KMS-11 (cell line): ENCODE measurements at regions not wholly inside any gene's neighbourhood (a gene's known extent, or its start where the extent isn't known, plus 50 kb on each side); places are given as distances from the start of the nearest gene placed in this dataset.

Source experiments
- H2AFZ ChIP-seq: fragments of 200-600 bp; sonication (generic); 2 replicates; pipeline ENCODE4 v1.6.1; 2016; ENCODE audit warnings: antibody characterized with exemption, mixed run types, low read depth
- H3K27ac ChIP-seq: fragments of 200-600 bp; sonication (generic); 2 replicates; pipeline ENCODE4 v1.6.1; 2016; ENCODE audit warnings: mild to moderate bottlenecking, mixed run types
- H3K27me3 ChIP-seq: fragments of 200-600 bp; sonication (generic); 2 replicates; pipeline ENCODE4 v1.6.1; 2017; ENCODE audit warnings: mild to moderate bottlenecking, low read depth, mixed run types, moderate library complexity; ENCODE audit not compliant: insufficient read depth
- H3K36me3 ChIP-seq: fragments of 200-600 bp; sonication (generic); 2 replicates; pipeline ENCODE4 v1.6.1; 2017; ENCODE audit warnings: mild to moderate bottlenecking, mixed run types; ENCODE audit not compliant: insufficient read depth
- H3K4me1 ChIP-seq: fragments of 200-600 bp; sonication (generic); 2 replicates; pipeline ENCODE4 v1.6.1; 2016; ENCODE audit warnings: mild to moderate bottlenecking, low read depth, mixed run types; ENCODE audit not compliant: poor library complexity, severe bottlenecking
- H3K4me2 ChIP-seq: fragments of 200-600 bp; sonication (generic); 2 replicates; pipeline ENCODE4 v1.7.0; 2016; ENCODE audit warnings: mild to moderate bottlenecking, mixed run types
- H3K4me3 ChIP-seq: fragments of 200-600 bp; sonication (generic); IDR thresholded peaks from 2 replicates; pipeline ENCODE4 v1.6.1; 2017; ENCODE audit warnings: low read depth, low read length, mixed read lengths; ENCODE audit not compliant: insufficient read depth
- H3K79me2 ChIP-seq: fragments of 200-600 bp; sonication (generic); 2 replicates; pipeline ENCODE4 v1.6.1; 2016; ENCODE audit warnings: low read depth, mixed run types; ENCODE audit not compliant: insufficient read depth
- H3K9ac ChIP-seq: fragments of 200-600 bp; sonication (generic); 2 replicates; pipeline ENCODE4 v1.6.1; 2016; ENCODE audit warnings: mild to moderate bottlenecking, mixed run types
- H4K20me1 ChIP-seq: fragments of 200-600 bp; sonication (generic); 2 replicates; pipeline ENCODE4 v1.6.1; 2016; ENCODE audit warnings: mild to moderate bottlenecking, mixed run types; ENCODE audit not compliant: insufficient read depth
- CTCF ChIP-seq: fragments of 200-600 bp; sonication (generic); conservative IDR thresholded peaks from 2 replicates; pipeline ENCODE4 v1.6.1; 2017; ENCODE audit warnings: low read depth, mild to moderate bottlenecking, antibody characterized with exemption, low read length, moderate library complexity, mixed read lengths

GRCh38 chr7:125246706-125247105, 317.1 kb upstream of the POT1 start:
- Histone ChIP-seq H2AFZ (no peak overlapping the region), H3K79me2 (no peaks in the 10 kb centered on the region), H3K27me3 (no peaks in the 10 kb centered on the region), H3K4me3 (no peak overlapping the region), H3K4me1 (peaks cover 7% of the 10 kb centered on the region), H3K9ac (no peak overlapping the region), H4K20me1 (no peaks in the 10 kb centered on the region), H3K4me2 (no peak overlapping the region), H3K36me3 (no peaks in the 10 kb centered on the region), H3K27ac (no peak overlapping the region)
- TF ChIP-seq CTCF, result no peak

- peak overlapping the region; percentile 44 for H2AFZ ChIP-seq
- no peaks in the 10 kb centered on the region for H3K27me3 ChIP-seq
- peaks cover 23% of the 10 kb centered on the region for H3K4me1 ChIP-seq
- peak overlapping the region; percentile 2; the same call in 1 of the 2 replicates for H3K27ac ChIP-seq
- no peak overlapping the region for H3K9ac ChIP-seq
- no peak overlapping the region for H3K4me3 ChIP-seq
- no peak for TF ChIP-seq CTCF
- H3K36me3 ChIP-seq, result no peaks in the 10 kb centered on the region
- no peaks in the 10 kb centered on the region for H4K20me1 ChIP-seq
- peak overlapping the region; percentile 47 for H3K4me2 ChIP-seq
- H3K79me2 ChIP-seq, result no peaks in the 10 kb centered on the region
Measured at GRCh38 chr7:125241548-125241947, 311.9 kb upstream of the POT1 start.

GRCh38 chr7:125222596-125222995, 293.0 kb upstream of the POT1 start:
- Histone ChIP-seq H4K20me1 (no peaks in the 10 kb centered on the region), H3K4me2 (no peak overlapping the region), H3K9ac (no peak overlapping the region), H3K27ac (no peak overlapping the region), H3K79me2 (no peaks in the 10 kb centered on the region), H3K36me3 (no peaks in the 10 kb centered on the region), H3K4me1 (no peaks in the 10 kb centered on the region), H3K27me3 (no peaks in the 10 kb centered on the region), H2AFZ (no peak overlapping the region), H3K4me3 (no peak overlapping the region)
- no peak for TF ChIP-seq CTCF

- Histone ChIP-seq H3K9ac (no peak overlapping the region), H3K27ac (no peak overlapping the region), H4K20me1 (no peaks in the 10 kb centered on the region), H2AFZ (no peak overlapping the region), H3K4me1 (no peaks in the 10 kb centered on the region), H3K4me2 (no peak overlapping the region), H3K36me3 (no peaks in the 10 kb centered on the region), H3K79me2 (no peaks in the 10 kb centered on the region), H3K4me3 (no peak overlapping the region), H3K27me3 (no peaks in the 10 kb centered on the region)
- no peak for TF ChIP-seq CTCF
Measured at GRCh38 chr7:125218076-125218475, 288.5 kb upstream of the POT1 start.
